DMS 273 (cell line): ENCODE measurements at regions not wholly inside any gene's neighbourhood (a gene's known extent, or its start where the extent isn't known, plus 50 kb on each side); places are given as distances from the start of the nearest gene placed in this dataset.
"Not testable (repeated sequence)": the region's sequence is repeated elsewhere in the genome, so short reads cannot be mapped to it uniquely, and the experiment has no call there.

Experiments
- DNase-seq: peaks from one replicate; lab custom pipeline; 2025; ENCODE audit not compliant: unreplicated experiment; lab: John Stamatoyannopoulos, UW

DNA sequence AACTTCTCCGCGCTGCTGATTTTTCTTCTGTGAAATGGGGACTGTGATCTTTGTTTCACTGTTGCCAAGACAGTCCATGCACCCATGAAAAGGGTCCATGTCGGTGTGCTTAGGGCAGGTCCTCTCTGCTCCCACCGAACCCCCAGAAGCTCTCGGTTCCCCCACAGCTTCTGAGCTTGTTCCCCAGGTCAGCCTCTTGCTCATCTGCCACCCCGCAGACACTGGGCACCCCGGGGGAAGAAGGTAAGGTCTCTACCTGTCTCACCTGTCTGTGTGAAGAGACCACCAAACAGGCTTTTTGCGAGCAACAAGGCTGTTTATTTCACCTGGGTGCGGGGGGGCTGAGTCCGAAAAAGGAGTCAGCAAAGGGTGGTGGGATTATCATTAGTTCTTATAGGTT is 66.2 kb upstream of the NANOS1 start:
- no peak for DNase-seq

DNA sequence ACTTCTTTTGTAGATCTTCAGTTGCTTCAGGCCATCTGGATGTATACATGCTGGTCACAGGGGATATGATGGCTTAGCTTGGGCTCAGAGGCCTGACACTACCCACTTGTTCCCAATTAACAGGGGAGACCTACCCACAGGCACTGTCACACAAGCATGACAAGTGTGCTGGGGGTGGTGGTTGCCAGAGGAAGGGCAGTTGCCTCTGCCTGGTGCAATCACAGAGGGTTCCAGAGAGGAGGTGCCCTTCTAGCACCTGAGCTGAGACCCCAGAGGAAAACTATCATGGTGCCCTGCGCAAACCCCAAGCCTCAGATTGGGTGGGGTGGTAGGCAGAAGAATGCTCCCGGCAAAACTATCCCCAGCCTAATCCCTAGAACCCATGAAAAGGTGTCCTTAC is 65.6 kb upstream of the NANOS1 start:
- no peak for DNase-seq

DNA sequence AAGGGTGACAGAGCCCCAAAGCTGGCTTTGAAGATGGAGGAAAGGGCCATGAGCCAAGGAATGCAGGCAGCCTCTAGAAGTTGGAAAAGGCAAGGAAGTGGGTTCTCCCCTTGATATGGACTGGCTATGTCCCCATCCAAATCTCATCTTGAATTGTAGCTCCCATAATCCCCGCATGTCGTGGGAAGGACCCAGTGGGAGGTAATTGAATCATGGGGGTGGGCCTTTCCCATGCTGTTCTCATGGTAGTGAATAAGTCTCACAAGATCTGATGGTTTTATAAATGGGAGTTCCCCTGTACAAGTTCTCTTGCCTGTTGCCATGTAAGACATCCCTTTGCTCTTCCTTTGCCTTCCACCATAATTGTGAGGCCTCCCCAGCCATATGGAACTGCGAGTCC is 65.0 kb upstream of the NANOS1 start:
- not testable (repeated sequence) for DNase-seq

DNA sequence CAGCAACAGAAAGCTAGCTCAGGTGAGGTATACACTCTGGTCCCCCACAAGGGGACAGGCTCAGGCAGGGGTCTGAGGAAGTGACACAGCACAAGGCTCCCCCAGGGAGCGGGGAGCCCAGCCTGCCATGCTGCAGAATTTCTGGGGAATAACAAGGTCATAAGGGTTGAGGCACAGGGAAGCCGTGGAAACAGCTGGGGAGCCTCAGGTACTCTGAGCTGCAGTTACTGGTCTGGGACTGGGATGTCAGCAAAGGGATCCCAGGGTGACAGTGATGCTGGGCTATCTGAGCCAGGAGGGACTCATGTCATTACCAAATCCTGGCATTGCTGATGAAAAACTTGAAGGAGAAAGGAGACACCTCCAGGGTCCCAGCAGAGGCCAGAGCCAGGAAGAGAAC is 64.4 kb upstream of the NANOS1 start:
- DNase-seq, result no peak

DNA sequence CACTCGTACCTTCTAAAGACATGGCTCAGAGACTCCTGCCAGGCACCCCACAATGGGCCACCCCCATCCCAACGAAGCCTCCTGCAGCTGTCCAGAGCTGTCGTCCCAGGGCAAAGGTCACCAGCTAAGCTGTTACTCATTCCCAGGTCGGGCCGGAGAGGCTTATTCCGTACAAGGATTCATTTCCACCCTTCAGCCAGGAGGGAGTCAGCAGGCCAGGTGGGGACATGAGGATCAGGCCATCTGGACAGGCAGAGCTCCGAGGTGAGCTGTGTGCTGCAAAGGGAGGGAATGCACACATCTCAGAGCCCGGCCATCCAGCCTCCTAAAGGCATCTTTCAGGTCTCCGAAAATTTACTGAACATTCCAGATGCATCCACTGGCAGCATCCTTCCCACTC is 63.9 kb upstream of the NANOS1 start:
- peak; percentile 69 for DNase-seq

DNA sequence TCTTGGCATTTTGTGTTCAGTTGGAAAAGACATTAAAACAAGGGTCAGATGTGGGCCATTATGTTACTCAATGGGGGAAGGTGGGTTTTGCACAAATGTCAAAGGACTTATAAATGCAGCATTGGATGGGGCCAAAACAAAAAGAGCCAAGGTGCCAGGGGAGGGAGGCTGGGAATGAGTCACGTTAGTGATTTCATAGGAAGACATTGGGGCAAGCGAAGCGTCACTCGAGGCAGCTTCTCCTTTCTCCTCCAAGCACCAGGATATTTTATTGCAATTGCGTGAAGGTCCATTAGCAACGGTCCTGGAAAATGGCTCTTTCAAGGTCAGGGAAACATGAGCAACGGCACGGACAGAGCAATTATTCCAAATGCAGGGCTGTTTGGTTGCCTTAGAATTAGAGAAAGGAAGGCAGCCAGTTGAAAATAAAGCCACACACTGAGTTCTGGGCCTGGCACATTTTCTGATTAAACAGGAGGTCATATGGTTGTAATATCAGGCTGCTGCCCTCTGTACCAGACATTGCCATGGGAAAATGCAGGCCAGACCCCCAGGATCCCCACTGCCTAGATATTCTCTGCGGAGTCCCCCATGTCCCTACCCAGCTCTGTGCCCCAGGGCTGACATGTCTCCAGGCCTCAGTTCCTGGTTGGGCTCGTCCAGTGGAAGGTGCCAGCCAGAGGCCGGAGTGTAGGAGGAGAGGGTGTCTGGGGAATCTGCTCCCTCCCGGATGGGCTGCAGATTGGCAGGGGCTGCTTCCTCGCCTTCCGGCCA is 63.3 kb upstream of the NANOS1 start:
- no peak for DNase-seq

DNA sequence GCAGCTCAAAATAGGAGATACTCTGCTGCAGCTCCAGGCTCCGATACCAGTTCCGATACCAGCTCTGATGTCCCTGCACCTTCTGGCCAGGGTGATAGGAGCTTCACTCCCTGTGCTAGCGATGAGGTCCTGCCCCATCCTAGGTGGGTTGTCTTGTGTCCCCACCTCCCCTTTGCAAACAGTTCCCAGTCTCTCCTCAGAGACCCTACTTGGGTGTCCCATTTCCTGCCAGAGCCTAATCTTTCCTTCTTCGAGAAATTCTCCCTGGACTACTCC is 62.7 kb upstream of the NANOS1 start:
- no peak for DNase-seq

DNA sequence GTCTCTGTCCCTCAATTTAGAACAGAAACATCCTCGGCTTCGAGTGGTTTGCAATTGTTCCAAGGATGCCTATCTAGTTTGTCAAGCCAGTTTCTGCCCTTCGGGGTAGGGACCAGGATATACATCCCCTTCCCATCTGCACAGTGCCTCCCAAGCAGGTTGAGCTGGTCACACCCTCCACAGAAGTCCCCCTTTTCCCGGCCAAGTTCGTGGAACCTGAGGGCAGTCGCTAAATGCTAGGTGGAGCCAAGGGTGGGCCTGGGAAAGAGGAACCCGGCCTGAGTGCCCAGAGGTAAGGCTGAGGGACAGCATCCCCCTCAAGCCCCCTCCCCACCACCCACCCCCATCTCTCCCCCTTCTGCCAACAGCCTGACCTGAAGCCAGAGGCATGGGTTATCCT is 62.4 kb upstream of the NANOS1 start:
- DNase-seq, result no peak

DNA sequence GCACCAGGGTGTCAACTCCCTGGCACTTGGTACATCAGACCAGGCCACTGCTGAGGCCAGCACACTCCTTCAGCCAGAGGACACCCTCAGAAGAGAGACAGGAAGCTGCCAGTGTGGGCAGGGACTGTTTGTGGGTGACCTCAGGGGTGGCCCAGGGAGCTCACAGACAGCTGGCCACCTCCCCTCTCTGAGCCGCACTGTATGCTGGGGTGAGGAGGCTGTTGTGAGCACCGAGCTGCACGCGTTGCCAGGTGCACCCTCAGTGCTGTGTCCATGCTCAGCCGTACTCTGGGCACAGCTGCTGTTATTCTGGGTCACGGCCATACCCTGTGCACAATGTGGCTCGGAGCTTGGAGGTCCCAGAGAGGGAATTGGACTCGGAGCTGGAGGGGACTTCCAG is 61.5 kb upstream of the NANOS1 start:
- DNase-seq, result peak; percentile 56

DNA sequence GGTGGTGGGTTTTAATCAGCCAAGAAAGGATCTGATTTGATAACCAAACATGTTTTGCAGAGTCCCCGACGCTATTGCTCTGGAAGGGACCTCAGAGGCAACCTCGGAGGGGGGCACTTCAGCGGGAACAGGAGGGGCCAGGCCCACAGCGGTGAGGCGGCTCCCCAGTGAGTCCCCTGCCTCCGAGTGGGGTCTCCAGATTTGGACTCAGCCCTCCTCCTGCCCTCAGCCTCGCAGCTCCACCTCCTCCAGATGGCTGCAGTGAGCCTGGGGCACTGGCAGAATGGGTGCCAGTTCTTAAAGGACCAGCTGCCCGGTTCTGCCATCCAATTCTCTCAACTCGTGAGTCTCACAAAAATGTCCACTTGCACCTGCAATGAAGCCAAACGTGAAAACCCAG is 61.0 kb upstream of the NANOS1 start:
- DNase-seq, result peak; percentile 68

DNA sequence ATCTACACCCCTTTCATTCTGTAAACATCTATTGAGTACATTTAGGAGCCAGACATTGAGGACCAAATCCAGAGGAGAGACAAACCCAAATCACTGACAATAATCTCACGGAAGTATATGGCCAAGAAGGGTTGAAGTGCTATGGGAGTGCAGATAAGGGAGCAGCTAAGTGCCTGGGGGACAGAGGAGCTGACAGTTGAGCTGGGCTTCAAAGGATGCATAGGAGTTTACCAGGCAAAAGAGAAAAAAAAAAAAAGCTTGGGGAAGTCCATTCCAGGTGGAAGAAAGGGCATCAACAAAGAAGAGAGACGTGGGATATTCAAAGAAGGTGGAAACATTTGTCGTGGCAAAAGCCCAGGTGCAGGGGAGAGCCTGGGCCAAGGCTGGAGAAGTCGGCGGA is 60.5 kb upstream of the NANOS1 start:
- no peak for DNase-seq

DNA sequence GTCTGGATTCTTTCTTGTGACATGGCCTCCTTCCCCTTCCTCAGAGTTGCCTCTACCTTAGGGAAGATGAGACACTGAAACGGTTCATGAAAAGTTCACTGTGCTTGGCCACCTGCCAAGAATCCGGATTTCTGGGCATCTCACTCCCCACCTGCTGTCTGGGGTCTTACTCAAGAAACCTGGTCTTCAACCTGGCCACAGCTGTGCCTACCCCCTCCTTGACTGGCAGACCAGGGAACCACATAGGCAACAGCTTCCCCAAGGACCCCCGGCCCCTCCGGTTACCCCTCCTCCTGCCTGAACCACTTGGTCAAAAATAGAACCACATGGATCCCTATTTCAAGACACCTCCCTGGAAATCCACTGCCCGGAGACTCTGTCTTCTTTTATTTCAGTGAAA is 58.7 kb upstream of the NANOS1 start:
- DNase-seq, result peak; percentile 72

DNA sequence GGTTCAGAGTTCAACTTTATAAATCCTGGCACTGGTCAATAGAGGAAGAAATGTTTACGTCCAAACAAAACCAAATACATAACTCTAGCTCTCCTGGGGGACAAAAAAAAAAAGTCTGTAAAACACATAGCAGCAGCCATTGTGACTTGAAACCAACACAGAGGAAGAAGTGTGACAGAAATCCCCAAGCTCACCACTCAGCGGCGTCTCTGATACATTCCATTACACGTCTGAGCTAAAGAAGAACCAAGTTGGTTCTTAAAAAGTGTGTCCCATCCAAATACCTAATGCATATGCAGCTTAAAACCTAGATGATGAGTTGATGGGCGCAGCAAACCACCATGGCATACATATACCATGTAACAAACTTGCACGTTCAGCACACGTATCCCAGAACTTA is 58.3 kb upstream of the NANOS1 start:
- DNase-seq, result no peak

DNA sequence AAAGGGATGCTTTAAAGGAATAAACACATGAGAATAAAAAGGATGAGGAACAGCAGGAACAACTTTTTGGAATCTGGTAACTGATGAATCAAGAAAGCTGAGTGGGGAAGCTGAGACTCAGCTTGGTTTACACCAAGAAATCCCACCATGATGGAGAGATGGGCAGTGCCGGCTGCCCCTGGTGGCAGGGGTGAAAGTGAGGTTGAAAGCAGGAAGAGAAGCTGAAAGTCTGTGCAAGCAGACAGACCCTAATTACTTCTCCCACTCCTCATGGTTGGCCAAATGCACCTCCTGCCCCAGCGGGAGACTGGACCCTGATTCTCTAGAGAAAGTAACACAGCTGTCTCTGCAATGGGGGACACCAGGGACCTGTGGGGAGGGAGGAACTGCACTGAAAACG is 57.6 kb upstream of the NANOS1 start:
- DNase-seq, result no peak

DNA sequence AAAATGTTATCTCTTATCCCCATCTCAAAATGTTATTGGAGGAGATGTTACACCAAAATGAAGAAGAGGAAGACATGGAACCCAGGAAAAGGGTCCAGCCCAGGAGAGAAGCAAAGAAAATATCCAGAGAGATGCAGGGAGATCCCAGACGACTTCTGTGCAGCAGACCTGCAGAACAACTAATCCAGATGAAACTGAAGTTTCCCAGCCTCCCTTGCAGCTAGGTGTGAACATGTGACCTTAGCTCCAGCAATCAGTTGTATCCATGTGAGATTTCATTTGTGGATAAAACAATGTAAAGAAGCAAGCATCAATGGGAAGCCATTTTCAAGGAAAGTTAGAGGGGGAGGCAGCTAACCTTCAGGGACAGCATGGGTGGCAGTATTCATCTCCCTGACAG is 55.8 kb upstream of the NANOS1 start:
- no peak for DNase-seq

DNA sequence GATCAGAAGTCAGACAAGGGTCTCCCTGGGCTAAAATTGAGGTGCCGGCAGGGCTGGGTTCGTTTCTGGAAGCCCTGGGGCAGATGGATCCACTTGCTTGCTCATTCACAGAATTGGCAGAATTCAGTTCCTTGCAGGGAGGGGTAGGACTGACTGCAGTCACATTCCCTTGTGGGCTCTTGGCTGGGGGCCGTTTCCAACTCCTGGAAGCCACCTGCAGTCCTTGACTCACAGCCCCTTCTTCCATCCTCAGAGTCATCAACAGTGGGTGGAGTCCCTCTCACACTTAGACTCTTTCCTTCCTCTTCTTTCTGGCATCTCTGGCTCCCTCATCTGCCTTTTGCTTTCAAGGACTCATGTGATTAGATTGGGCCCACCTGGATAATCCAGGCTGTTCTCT is 54.6 kb upstream of the NANOS1 start:
- DNase-seq, result no peak

DNA sequence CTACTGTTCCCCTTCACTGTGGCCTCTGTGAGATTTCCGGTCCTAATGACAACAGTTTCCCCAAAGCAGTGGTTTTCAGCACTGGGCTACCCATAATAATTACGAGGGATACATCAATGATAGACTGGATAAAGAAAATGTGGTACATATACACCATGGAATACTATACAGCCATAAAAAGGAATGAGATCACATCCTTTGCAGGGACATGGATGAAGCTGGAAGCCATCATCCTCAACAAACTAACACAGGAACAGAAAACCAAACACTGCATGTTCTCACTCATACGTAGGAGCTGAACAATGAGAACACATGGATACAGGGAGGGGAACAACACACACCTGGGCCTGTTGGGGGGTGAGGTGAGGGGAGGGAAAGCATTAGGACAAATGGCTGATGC is 53.3 kb upstream of the NANOS1 start:
- not testable (repeated sequence) for DNase-seq

DNA sequence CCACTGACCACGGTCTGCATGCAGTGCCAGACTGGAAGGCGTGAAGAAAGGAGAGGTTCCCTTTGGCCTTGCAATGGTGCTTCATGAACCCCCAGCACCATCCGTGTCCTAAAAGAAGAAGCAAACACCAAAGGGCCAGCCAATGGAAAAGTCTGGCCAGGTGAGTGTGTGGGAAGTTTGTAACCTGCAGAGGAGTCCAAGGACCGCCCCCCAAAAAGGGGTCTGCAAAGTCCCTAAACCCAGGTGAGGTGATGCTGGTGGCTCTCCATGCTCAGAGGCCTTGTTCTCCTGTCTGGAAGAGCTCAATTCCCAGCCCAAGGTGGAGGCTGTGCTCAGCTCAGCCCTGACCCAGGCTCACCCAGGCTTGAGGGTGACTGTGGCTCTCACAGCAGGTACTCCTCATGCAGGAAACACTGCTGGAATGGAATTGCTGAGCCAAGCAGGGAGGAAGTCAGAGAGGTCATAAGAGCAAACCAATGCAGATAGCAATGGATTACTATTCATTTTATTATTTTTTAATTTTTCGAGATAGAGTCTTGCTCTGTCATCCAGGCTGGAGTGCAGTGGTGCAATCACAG is 52.4 kb upstream of the NANOS1 start:
- no peak for DNase-seq

DNA sequence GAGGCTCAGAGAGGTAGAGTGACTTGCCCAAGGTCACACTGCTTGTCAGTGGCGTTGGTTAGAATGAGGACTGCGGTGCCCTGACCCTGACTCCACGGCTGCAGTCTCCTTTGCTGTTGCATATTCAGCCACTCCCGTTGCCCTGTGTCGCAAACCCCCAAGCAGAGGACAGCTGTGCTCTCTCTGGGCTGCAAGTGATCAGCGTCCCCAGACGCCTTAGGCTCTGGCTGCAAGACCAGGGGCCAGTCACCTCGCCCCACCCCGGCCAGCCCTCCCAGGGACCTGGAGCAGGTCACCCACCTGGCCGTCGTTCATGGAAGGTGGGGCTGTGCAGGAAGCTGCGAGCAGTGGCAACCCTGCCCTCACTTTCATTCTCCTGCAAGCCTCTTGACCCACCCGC is 51.7 kb upstream of the NANOS1 start:
- no peak for DNase-seq

DNA sequence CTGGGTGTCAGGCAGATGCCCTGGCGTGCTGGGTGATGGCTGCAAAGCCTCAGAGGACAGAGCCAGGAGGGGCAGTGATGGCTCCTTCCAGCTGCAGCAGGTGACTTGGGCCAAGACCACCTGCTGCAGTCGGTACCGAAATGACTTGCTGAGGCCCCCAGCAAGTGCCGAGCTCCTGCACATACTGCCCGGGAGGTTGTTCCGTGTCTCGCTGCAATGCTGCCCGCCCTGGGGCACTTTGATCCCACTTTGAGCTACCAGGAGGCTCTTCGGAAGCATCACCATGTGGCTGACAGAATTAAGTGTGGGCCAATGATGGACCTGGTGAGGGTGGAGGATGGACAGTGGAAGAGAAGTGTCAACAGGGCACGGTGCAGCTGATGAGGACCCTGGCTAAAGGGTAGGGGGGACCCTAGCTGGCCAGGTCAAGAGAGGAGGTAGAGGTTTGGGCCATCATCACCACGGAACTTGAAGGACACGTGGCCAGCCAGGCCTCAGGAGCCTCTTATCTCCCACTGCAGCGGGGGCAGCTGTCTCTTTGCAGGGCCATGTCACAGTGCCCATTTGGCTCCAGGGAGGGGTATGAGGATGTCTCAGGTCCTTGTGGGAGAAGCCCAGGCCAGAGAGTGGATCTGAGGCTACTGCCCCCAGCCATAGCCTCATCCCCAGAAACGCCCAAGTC is 51.1 kb upstream of the NANOS1 start:
- DNase-seq, result no peak

DNA sequence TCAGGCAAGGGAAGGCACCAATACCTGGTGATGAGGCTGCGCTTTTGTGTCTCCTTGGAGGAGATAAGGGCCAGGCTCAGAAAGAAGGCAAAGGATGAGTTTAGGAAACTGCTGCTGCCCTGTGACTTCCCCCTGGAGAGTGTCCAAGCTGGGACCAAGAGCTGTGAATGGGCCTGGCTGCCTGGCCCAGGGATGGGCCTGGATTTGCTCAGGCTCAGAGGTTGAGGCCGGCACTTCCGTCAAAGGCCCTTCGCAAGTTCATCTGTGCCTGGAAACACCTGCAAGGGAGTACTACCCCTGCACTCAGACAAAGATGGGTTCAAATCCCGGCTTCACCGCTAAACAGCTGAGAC is 50.5 kb upstream of the NANOS1 start:
- no peak for DNase-seq

DNA sequence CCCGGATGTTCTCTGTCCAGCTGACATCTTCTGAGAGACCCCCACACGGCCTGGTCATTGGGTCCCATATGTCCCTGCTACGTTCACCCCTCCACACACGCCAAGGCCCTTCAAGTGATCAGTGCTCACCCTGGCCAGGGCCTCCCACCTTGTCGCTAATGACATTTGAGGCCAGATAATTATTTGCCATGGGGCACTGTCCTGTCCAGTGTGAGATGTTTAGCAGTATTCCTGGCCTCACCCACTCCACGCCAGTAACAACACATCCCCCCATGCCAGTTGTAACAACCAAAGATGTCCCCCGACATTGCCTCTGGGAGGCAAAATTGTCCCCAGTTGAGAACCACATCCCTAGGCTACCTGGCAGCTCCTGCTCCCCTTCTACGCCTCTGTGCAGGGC is 49.9 kb upstream of the NANOS1 start:
- no peak for DNase-seq
